H9 (cell line): ENCODE measurements at regions not wholly inside any gene's neighbourhood (a gene's known extent, or its start where the extent isn't known, plus 50 kb on each side); places are given as distances from the start of the nearest gene placed in this dataset.

Experiments
- DNase-seq: peaks from one replicate; pipeline ENCODE4 v3.0.0-alpha.2; 2017
- H2AFZ ChIP-seq: one replicate; pipeline ENCODE4 v1.6.1; 2013; ENCODE audit warnings: mild to moderate bottlenecking, low read length, control low read depth, moderate library complexity
- H2AK5ac ChIP-seq: 2 replicates; pipeline ENCODE4 v1.6.1; 2013; ENCODE audit warnings: low read length, control low read depth, mixed read lengths; ENCODE audit not compliant: insufficient read length
- H2BK120ac ChIP-seq: one replicate; pipeline ENCODE4 v1.6.1; 2013; ENCODE audit warnings: low read depth, mild to moderate bottlenecking, low read length, control low read depth, inconsistent platforms; ENCODE audit not compliant: poor library complexity, severe bottlenecking
- H2BK12ac ChIP-seq: 2 replicates; pipeline ENCODE4 v1.6.1; 2013; ENCODE audit warnings: low read length, control low read depth, mixed read lengths, low read depth; ENCODE audit not compliant: insufficient read length
- H2BK15ac ChIP-seq: 2 replicates; pipeline ENCODE4 v1.6.1; 2013; ENCODE audit warnings: low read depth, low read length, control low read depth
- H2BK20ac ChIP-seq: one replicate; pipeline ENCODE4 v1.6.1; 2013; ENCODE audit warnings: low read depth, mild to moderate bottlenecking, low read length, control low read depth, inconsistent platforms; ENCODE audit not compliant: poor library complexity, severe bottlenecking
- H2BK5ac ChIP-seq: 2 replicates; pipeline ENCODE4 v1.6.1; 2013; ENCODE audit warnings: low read length, control low read depth, mixed read lengths; ENCODE audit not compliant: insufficient read length
- H3K14ac ChIP-seq: 2 replicates; pipeline ENCODE4 v1.6.1; 2013; ENCODE audit warnings: low read length, control low read depth; ENCODE audit not compliant: insufficient read depth
- H3K18ac ChIP-seq: 2 replicates; pipeline ENCODE4 v1.6.1; 2013; ENCODE audit warnings: low read depth, mild to moderate bottlenecking, mixed read lengths, low read length, control low read depth; ENCODE audit not compliant: insufficient read length
- H3K23ac ChIP-seq: 2 replicates; pipeline ENCODE4 v1.6.1; 2013; ENCODE audit warnings: low read length, control low read depth, mixed read lengths, low read depth; ENCODE audit not compliant: insufficient read length
- H3K23me2 ChIP-seq: 2 replicates; pipeline ENCODE4 v1.6.1; 2013; ENCODE audit warnings: low read depth, mild to moderate bottlenecking, mixed read lengths, low read length, control low read depth; ENCODE audit not compliant: insufficient read length, poor library complexity, severe bottlenecking
- H3K27ac ChIP-seq: 2 replicates; pipeline ENCODE4 v1.5.1; 2013; ENCODE audit warnings: low read length, control low read depth, mixed read lengths, low read depth; ENCODE audit not compliant: insufficient read length
- H3K27me3 ChIP-seq: 2 replicates; pipeline ENCODE4 v1.6.1; 2013; ENCODE audit warnings: low read length, control low read depth, inconsistent platforms; ENCODE audit not compliant: insufficient read depth
- H3K4ac ChIP-seq: 2 replicates; pipeline ENCODE4 v1.6.1; 2013; ENCODE audit warnings: low read depth, mild to moderate bottlenecking, control low read depth, inconsistent platforms, low read length, moderate library complexity
- H3K4me1 ChIP-seq: 2 replicates; pipeline ENCODE4 v1.6.1; 2013; ENCODE audit warnings: low read length, control low read depth, inconsistent platforms; ENCODE audit not compliant: insufficient read depth
- H3K4me2 ChIP-seq: 2 replicates; pipeline ENCODE4 v1.6.1; 2013; ENCODE audit warnings: low read length, control low read depth, mixed read lengths; ENCODE audit not compliant: insufficient read length, insufficient read depth
- H3K56ac ChIP-seq: 2 replicates; pipeline ENCODE4 v1.6.1; 2013; ENCODE audit warnings: low read depth, mild to moderate bottlenecking, mixed read lengths, low read length, control low read depth; ENCODE audit not compliant: insufficient read length
- H3K79me1 ChIP-seq: 2 replicates; pipeline ENCODE4 v1.6.1; 2013; ENCODE audit warnings: low read depth, mild to moderate bottlenecking, moderate library complexity, low read length, control low read depth, inconsistent platforms; ENCODE audit not compliant: insufficient read depth, poor library complexity, severe bottlenecking
- H3K79me2 ChIP-seq: 2 replicates; pipeline ENCODE4 v1.6.1; 2013; ENCODE audit warnings: low read length, control low read depth, inconsistent platforms; ENCODE audit not compliant: insufficient read depth
- H3K9ac ChIP-seq: 2 replicates; pipeline ENCODE4 v1.6.1; 2013; ENCODE audit warnings: low read length, control low read depth, mixed read lengths; ENCODE audit not compliant: insufficient read length; ENCODE audit errors: extremely low read depth
- H3K9me3 ChIP-seq: one replicate; pipeline ENCODE4 v1.6.1; 2013; ENCODE audit warnings: low read depth, low read length, inconsistent platforms; ENCODE audit not compliant: control insufficient read depth
- H3T11ph ChIP-seq: one replicate; pipeline ENCODE4 v1.6.1; 2013; ENCODE audit warnings: mild to moderate bottlenecking, low read length, control low read depth, inconsistent platforms
- H4K20me1 ChIP-seq: one replicate; pipeline ENCODE4 v1.6.1; 2013; ENCODE audit not compliant: control insufficient read depth, insufficient read length, insufficient read depth
- H4K5ac ChIP-seq: 2 replicates; pipeline ENCODE4 v1.6.1; 2013; ENCODE audit warnings: low read depth, mild to moderate bottlenecking, mixed read lengths, low read length, control low read depth; ENCODE audit not compliant: insufficient read length
- H4K8ac ChIP-seq: replicated peaks from 2 replicates; pipeline ENCODE4 v1.6.1; 2013; ENCODE audit warnings: low read length, control low read depth, mixed read lengths, low read depth; ENCODE audit not compliant: insufficient read length
- H4K91ac ChIP-seq: 2 replicates; pipeline ENCODE4 v1.6.1; 2013; ENCODE audit warnings: low read depth, mild to moderate bottlenecking, moderate library complexity, mixed read lengths, low read length, control low read depth; ENCODE audit not compliant: insufficient read length
- H3K27ac Mint-ChIP-seq, 3 experiments: 2 replicates in 2 of 3; 3 replicates in 1 of 3; pipeline ENCODE4 v1.8.0; 2020 to 2021; ENCODE audit warnings: mixed read lengths in 3 of 3, mild to moderate bottlenecking in 1 of 3, moderate library complexity in 1 of 3
- H3K27me3 Mint-ChIP-seq: 2 replicates; pipeline ENCODE4 v1.8.0; 2021; ENCODE audit warnings: low read depth, mild to moderate bottlenecking, moderate library complexity, mixed read lengths
- H3K36me3 Mint-ChIP-seq, 3 experiments: 2 replicates in 2 of 3; 3 replicates in 1 of 3; pipeline ENCODE4 v1.8.0; 2020 to 2021; ENCODE audit warnings: low read depth in 3 of 3, mixed read lengths in 3 of 3; ENCODE audit not compliant: insufficient read depth in 1 of 3
- H3K4me1 Mint-ChIP-seq, 2 experiments: 2 replicates each; pipeline ENCODE4 v1.8.0; 2020; ENCODE audit warnings: mixed read lengths in 2 of 2
- H3K4me3 Mint-ChIP-seq, 2 experiments: 2 replicates in 1 of 2; 3 replicates in 1 of 2; pipeline ENCODE4 v1.8.0; 2020 to 2021; ENCODE audit warnings: mild to moderate bottlenecking in 2 of 2, mixed read lengths in 2 of 2, moderate library complexity in 1 of 2
- H3K9me3 Mint-ChIP-seq, 2 experiments: 2 replicates in 1 of 2; 3 replicates in 1 of 2; pipeline ENCODE4 v1.8.0; 2020; ENCODE audit warnings: mild to moderate bottlenecking in 2 of 2, mixed read lengths in 2 of 2, moderate library complexity in 1 of 2
- WGBS: extraction: QIAGEN DNeasy Blood & Tissue Kit; methylation state at CpG from one replicate; pipeline ENCODE4 v1.1.7; 2013; ENCODE audit warnings: missing lambda C conversion rate, low lambda C conversion rate, mixed read lengths; ENCODE audit not compliant: insufficient read length; ENCODE audit errors: extremely low coverage; 5-methylcytosine and 5-hydroxymethylcytosine counted together
- TF ChIP-seq, protein P1 (sequence below): fragments of 200-600 bp; sonication (generic); conservative IDR thresholded peaks from 3 replicates; pipeline ENCODE4 v1.8.0; 2021; ENCODE audit warnings: antibody characterized with exemption, mild to moderate bottlenecking

DNA sequence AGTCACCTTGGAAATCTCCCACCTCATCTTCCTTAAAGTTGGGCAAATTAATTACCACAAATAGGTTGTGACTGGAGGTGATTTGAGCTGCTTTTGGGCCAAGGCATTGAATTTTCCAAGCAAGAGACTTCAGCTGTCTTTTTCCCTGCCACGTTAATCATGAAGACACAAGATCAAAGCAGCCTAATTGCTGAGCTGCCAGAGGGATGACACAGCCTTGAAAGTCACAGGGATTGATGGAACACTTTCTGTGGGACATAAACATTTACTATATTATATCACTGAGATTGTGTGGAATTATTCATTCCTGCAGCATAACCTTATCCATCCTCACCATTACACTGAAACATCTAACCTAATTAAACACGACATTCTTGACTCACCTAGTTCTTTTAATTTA lies 172.2 kb downstream of the FAM170A start:
- Mint-ChIP-seq H3K27ac (no peak overlapping the region), H3K36me3 (peaks cover 0 to 3% (median 0%) of the 10 kb centered on the region in 3 experiments; a peak in 2 of 7 replicates), H3K4me1 (peaks cover 0 to 3% of the 10 kb centered on the region in 2 experiments; a peak in 1 of 4 replicates), H3K4me3 (no peak overlapping the region), H3K27me3 (no peaks in the 10 kb centered on the region), H3K9me3 (peaks cover 0 to 2% of the 10 kb centered on the region in 2 experiments; a peak in 2 of 5 replicates)
- no peak overlapping the region for H4K8ac ChIP-seq
- H3K9ac ChIP-seq = no peak overlapping the region
- H3K23ac ChIP-seq = no peak overlapping the region
- H3K79me2 ChIP-seq = no peaks in the 10 kb centered on the region
- no peaks in the 10 kb centered on the region for H3K23me2 ChIP-seq
- H3K9me3 ChIP-seq = no peaks in the 10 kb centered on the region
- H3K27ac ChIP-seq = no peak overlapping the region
- no peak for DNase-seq
- no peak overlapping the region for H4K5ac ChIP-seq
- H4K20me1 ChIP-seq = no peaks in the 10 kb centered on the region
- H2BK120ac ChIP-seq = no peak overlapping the region
- H2BK15ac ChIP-seq = no peak overlapping the region
- no peak overlapping the region for H2BK12ac ChIP-seq
- H2BK20ac ChIP-seq = no peak overlapping the region
- H3K79me1 ChIP-seq = no peaks in the 10 kb centered on the region
- H2BK5ac ChIP-seq = no peak overlapping the region
- H3K4ac ChIP-seq = no peak overlapping the region
- no peak overlapping the region for H4K91ac ChIP-seq
- TF ChIP-seq, protein P1, sequence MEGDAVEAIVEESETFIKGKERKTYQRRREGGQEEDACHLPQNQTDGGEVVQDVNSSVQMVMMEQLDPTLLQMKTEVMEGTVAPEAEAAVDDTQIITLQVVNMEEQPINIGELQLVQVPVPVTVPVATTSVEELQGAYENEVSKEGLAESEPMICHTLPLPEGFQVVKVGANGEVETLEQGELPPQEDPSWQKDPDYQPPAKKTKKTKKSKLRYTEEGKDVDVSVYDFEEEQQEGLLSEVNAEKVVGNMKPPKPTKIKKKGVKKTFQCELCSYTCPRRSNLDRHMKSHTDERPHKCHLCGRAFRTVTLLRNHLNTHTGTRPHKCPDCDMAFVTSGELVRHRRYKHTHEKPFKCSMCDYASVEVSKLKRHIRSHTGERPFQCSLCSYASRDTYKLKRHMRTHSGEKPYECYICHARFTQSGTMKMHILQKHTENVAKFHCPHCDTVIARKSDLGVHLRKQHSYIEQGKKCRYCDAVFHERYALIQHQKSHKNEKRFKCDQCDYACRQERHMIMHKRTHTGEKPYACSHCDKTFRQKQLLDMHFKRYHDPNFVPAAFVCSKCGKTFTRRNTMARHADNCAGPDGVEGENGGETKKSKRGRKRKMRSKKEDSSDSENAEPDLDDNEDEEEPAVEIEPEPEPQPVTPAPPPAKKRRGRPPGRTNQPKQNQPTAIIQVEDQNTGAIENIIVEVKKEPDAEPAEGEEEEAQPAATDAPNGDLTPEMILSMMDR = no peak
- no peak overlapping the region for H3K18ac ChIP-seq
- H3T11ph ChIP-seq = no peak overlapping the region
- no peaks in the 10 kb centered on the region for H3K4me1 ChIP-seq
- no peak overlapping the region for H3K56ac ChIP-seq
- no peak overlapping the region for H3K4me2 ChIP-seq
- WGBS = 100% methylated on average over 1 of the region's 2 CpGs
- H2AK5ac ChIP-seq = no peak overlapping the region
- H2AFZ ChIP-seq = no peak overlapping the region
- no peaks in the 10 kb centered on the region; the same call in 1 of the 2 replicates for H3K27me3 ChIP-seq
- H3K14ac ChIP-seq = no peak overlapping the region
